HCT116 (cell line): ENCODE measurements at regions not wholly inside any gene's neighbourhood (a gene's known extent, or its start where the extent isn't known, plus 50 kb on each side); places are given as distances from the start of the nearest gene placed in this dataset.

ENCODE experiments used
- ELF1 ChIP-seq: IDR thresholded peaks from 2 replicates; pipeline ENCODE4 v1.6.1; 2012; ENCODE audit warnings: low read depth, borderline replicate concordance
- EZH2 ChIP-seq: fragments of 200-600 bp; sonication (generic); IDR thresholded peaks from 2 replicates; pipeline ENCODE4 v1.6.1; 2017; ENCODE audit warnings: antibody characterized with exemption, mixed run types
- EZH2phosphoT487 ChIP-seq: fragments of 200-600 bp; IDR thresholded peaks from 2 replicates; pipeline ENCODE4 v1.6.1; 2018; ENCODE audit warnings: antibody characterized with exemption, borderline replicate concordance
- JUND ChIP-seq: IDR thresholded peaks from 2 replicates; pipeline ENCODE4 v1.6.1; 2012
- POLR2A ChIP-seq: IDR thresholded peaks from 2 replicates; pipeline ENCODE4 v1.7.0; 2011; ENCODE audit warnings: borderline replicate concordance; ENCODE audit not compliant: insufficient read depth, insufficient read length; ENCODE audit errors: extremely low read depth
- ZNF274 ChIP-seq: fragments of 200-500 bp; sonication (Bioruptor generic); IDR thresholded peaks from 2 replicates; pipeline ENCODE4 v1.6.1; 2014; ENCODE audit warnings: mild to moderate bottlenecking, low read depth, low read length, inconsistent platforms
- TF ChIP-seq, protein P1 (sequence below), 3 experiments: fragments of 200-600 bp in 1 of 3; sonication (generic) in 1 of 3; IDR thresholded peaks in 2 of 3; conservative IDR thresholded peaks in 1 of 3; 2 replicates each; pipeline ENCODE4 v1.5.1; 2012 to 2017; ENCODE audit warnings: low read depth in 2 of 3, low read length in 2 of 3, antibody characterized with exemption in 1 of 3, borderline replicate concordance in 1 of 3, control low read depth in 1 of 3, mild to moderate bottlenecking in 1 of 3, mixed read lengths in 1 of 3, mixed run types in 1 of 3, moderate library complexity in 1 of 3; ENCODE audit not compliant: insufficient read depth in 1 of 3
- TF ChIP-seq, protein P2 (sequence below): IDR thresholded peaks from 2 replicates; pipeline ENCODE4 v1.6.1; 2012

DNA sequence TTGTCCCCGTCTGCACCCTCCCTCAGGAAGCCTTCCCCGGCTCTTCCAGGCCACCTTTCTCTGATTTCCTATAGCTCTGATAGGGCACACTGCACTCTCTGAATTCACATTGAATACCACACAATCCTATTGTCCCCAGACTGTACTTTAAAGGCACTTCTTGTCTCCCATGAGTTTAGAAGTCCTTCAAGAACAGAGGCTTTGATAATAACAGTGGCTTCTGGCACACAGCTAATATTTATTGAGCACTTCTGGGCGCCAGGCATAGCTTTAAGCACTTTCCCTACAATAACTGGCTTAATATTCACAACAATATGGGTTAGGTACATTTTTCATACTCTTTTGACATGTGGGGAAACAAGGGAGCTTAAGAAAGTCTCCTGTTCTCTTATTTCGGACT is 169.7 kb upstream of the IRX6 start:
- TF ChIP-seq EZH2phosphoT487 (no peak), ELF1 (no peak), JUND (no peak), POLR2A (no peak), ZNF274 (no peak), EZH2 (no peak)
- TF ChIP-seq, protein P1, sequence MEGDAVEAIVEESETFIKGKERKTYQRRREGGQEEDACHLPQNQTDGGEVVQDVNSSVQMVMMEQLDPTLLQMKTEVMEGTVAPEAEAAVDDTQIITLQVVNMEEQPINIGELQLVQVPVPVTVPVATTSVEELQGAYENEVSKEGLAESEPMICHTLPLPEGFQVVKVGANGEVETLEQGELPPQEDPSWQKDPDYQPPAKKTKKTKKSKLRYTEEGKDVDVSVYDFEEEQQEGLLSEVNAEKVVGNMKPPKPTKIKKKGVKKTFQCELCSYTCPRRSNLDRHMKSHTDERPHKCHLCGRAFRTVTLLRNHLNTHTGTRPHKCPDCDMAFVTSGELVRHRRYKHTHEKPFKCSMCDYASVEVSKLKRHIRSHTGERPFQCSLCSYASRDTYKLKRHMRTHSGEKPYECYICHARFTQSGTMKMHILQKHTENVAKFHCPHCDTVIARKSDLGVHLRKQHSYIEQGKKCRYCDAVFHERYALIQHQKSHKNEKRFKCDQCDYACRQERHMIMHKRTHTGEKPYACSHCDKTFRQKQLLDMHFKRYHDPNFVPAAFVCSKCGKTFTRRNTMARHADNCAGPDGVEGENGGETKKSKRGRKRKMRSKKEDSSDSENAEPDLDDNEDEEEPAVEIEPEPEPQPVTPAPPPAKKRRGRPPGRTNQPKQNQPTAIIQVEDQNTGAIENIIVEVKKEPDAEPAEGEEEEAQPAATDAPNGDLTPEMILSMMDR (IDR thresholded peaks at IDR 0.05 in 2 of 3, conservative IDR thresholded peaks at IDR 0.05 in 1 of 3; ENCODE audit: borderline replicate concordance in 1 of 3, insufficient read depth in 1 of 3, low read depth in 2 of 3, low read length in 2 of 3): no peak
- TF ChIP-seq, protein P2, sequence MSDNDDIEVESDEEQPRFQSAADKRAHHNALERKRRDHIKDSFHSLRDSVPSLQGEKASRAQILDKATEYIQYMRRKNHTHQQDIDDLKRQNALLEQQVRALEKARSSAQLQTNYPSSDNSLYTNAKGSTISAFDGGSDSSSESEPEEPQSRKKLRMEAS: no peak
